Aorta (tissue), 5 donors: ENCODE measurements at regions not wholly inside any gene's neighbourhood (a gene's known extent, or its start where the extent isn't known, plus 50 kb on each side); places are given as distances from the start of the nearest gene placed in this dataset.

Experiments
- ATAC-seq: fragments of 200-7000 bp; cut with Tn5 transposase; one replicate; pipeline ENCODE4 v1.9.1; 2022; ENCODE audit warnings: moderate library complexity; ENCODE audit not compliant: low FRiP score
- DNase-seq, 2 donors: peaks; one replicate each; pipeline ENCODE4 v3.0.0-alpha.2; 2020
- H3K27ac ChIP-seq, 2 donors: one replicate each; pipeline ENCODE4 v1.5.1; 2013; ENCODE audit warnings: low read length in 2 of 2, mild to moderate bottlenecking in 2 of 2, moderate library complexity in 2 of 2, control low read depth in 1 of 2, inconsistent platforms in 1 of 2, low read depth in 1 of 2
- H3K27me3 ChIP-seq, 2 donors: one replicate each; pipeline ENCODE4 v1.6.1; 2013; ENCODE audit warnings: control low read depth in 1 of 2, low read length in 1 of 2, mild to moderate bottlenecking in 1 of 2, moderate library complexity in 1 of 2; ENCODE audit not compliant: insufficient read depth in 2 of 2, control insufficient read depth in 1 of 2
- H3K36me3 ChIP-seq, 2 donors: one replicate each; pipeline ENCODE4 v1.6.1; 2013; ENCODE audit warnings: control low read depth in 1 of 2, low read length in 1 of 2, mild to moderate bottlenecking in 1 of 2; ENCODE audit not compliant: insufficient read depth in 2 of 2, control insufficient read depth in 1 of 2
- H3K4me1 ChIP-seq, 2 donors: one replicate each; pipeline ENCODE4 v1.6.1; 2013; ENCODE audit warnings: low read length in 2 of 2, control low read depth in 1 of 2, mild to moderate bottlenecking in 1 of 2, moderate library complexity in 1 of 2; ENCODE audit not compliant: insufficient read depth in 2 of 2, control insufficient read depth in 1 of 2
- H3K4me3 ChIP-seq, 2 donors: one replicate each; pipeline ENCODE4 v1.5.1; 2013; ENCODE audit warnings: low read length in 2 of 2, control low read depth in 1 of 2, mild to moderate bottlenecking in 1 of 2
- H3K9me3 ChIP-seq: one replicate; pipeline ENCODE4 v1.6.1; 2013; ENCODE audit warnings: mild to moderate bottlenecking, low read length; ENCODE audit not compliant: control insufficient read depth
- WGBS, 2 donors: extraction: QIAGEN DNeasy Blood & Tissue Kit; methylation state at CpG; one replicate each; pipeline ENCODE4 v1.1.7; 2013; 5-methylcytosine and 5-hydroxymethylcytosine counted together
- intact Hi-C, 2 donors: fragments of 100-400 bp; cut with DNase I; formaldehyde crosslinking; loops; one replicate each; pipeline versions ENCODE4 v1.14.2 to v1.15.0; 2022
- donor health status: healthy with polysubstance abuse.
- donor health status: Bipolar disorder and iron deficiency.
- donor health status: DM: no; HTN: no; CAD: no.
- donor health status: DM: no; HTN: no; CAD: no.
- donor health status: DM: yes; HTN: yes; CAD: no.

DNA sequence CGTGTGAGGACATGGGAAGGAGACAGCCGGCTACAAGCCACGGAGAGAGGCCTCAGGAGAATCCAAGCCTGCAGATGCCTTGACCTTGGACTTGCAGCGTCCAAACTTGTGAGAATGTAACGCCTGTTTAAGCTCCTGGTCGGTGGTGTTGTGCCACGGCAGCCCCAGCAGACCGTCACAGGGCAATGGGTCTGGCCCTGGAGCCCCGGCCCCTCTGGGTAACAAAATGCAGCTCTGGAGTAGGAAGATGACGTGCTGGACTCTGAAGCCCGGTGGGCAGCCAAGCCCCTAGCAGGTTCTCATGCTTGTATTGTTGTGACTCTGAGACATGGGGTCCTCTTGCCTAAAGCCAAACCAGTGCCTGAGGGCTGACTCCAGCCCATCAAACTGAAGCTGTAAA, 174.7 kb downstream of the IRX2 start:
- Histone ChIP-seq H3K27me3 (no peaks in the 10 kb centered on the region), H3K9me3 (no peaks in the 10 kb centered on the region), H3K36me3 (no peaks in the 10 kb centered on the region), H3K4me3 (no peak overlapping the region), H3K27ac (no peak overlapping the region), H3K4me1 (no peaks in the 10 kb centered on the region)
- intact Hi-C loops: no loop called here
- DNase-seq: no peak
- ATAC-seq: no peak
- WGBS, 2 donors: 76 to 82% methylated on average over 11 of the region's 11 CpGs

DNA sequence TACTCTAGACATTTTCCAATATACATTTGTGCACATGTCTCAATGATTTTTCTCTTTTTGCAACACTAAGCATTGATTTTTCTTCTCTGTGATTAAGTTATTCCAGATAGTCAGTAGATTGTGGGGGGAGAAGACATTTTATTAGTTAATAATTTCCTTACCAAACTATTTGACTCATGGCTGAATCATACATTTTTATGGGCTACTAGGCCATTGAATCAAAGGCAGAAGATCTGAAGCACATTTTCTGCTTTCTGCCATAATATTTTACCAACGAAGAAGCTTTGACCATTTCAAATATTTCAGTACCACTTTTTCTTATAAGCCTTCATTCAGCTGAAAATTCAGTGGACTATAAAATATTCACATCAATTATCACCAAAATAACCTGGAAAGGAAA, 175.6 kb downstream of the IRX2 start:
- H3K4me3 ChIP-seq: no peak overlapping the region
- H3K36me3 ChIP-seq: no peaks in the 10 kb centered on the region
- no peaks in the 10 kb centered on the region for H3K27me3 ChIP-seq
- no peaks in the 10 kb centered on the region for H3K9me3 ChIP-seq
- no peak for DNase-seq
- no peak overlapping the region for H3K27ac ChIP-seq
- intact Hi-C loops: no loop called here
- no peak for ATAC-seq
- 13 to 38% methylated on average over 1 of the region's 1 CpG for WGBS, 2 donors
- no peaks in the 10 kb centered on the region for H3K4me1 ChIP-seq

DNA sequence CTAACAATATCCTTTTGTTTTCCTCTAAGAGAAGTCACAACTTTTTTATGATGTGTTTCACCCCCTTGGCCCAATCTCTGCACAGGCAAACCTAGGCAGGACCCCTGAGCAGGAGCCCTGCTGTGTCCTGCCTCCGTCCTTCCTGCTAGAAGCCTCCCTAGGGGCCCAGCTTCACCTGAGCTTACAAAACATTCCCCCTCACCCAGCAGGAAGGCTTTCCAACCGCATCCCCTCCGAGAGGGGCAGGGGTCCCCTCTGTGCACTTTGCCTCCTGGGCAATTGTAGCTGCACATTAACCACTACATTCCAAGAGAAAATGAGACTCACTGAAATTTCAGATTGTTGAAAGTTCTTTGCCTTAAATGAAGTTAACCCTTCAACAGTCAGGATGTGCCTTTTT, 176.2 kb downstream of the IRX2 start:
- no peaks in the 10 kb centered on the region for H3K4me1 ChIP-seq
- ATAC-seq (no peak), DNase-seq (no peak)
- WGBS, 2 donors: 21 to 23% methylated on average over 3 of the region's 3 CpGs
- no peaks in the 10 kb centered on the region for H3K36me3 ChIP-seq
- no peaks in the 10 kb centered on the region for H3K27me3 ChIP-seq
- no peak overlapping the region for H3K27ac ChIP-seq
- intact Hi-C loops: no loop called here
- no peaks in the 10 kb centered on the region for H3K9me3 ChIP-seq
- no peak overlapping the region for H3K4me3 ChIP-seq

DNA sequence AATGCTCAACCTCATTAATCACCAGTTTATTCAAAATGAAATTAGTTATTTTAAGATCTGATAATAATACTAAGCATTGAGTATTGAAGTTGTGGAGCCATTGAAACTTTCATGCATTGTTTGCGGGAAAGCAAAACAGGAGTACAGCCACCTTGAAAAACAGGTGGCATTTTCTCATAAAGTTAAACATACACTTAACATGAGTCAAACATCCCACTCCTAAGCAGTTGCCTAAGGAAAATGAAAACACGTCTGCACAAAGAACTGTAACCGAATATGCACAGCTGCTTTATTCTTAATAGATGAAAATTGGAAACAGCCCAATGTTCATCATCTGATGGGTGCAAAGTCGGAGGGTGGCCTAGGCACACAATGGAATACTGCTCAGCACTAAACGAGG, 177.3 kb downstream of the IRX2 start:
- Histone ChIP-seq H3K36me3 (no peaks in the 10 kb centered on the region), H3K4me3 (no peak overlapping the region), H3K27me3 (no peaks in the 10 kb centered on the region), H3K9me3 (no peaks in the 10 kb centered on the region), H3K4me1 (no peaks in the 10 kb centered on the region), H3K27ac (no peak overlapping the region)
- 74 to 76% methylated on average over 5 of the region's 5 CpGs for WGBS, 2 donors
- ATAC-seq (no peak), DNase-seq (no peak)
- intact Hi-C loops: no loop called here

GRCh38 chr5:2570586-2570985, 180.9 kb downstream of the IRX2 start:
- Histone ChIP-seq H3K27ac (no peak overlapping the region), H3K4me1 (no peaks in the 10 kb centered on the region), H3K4me3 (no peak overlapping the region), H3K9me3 (no peaks in the 10 kb centered on the region), H3K27me3 (no peaks in the 10 kb centered on the region), H3K36me3 (no peaks in the 10 kb centered on the region)
- no peak for DNase-seq
- WGBS, 2 donors: 20 to 24% methylated on average over 10 of the region's 10 CpGs
- no peak for ATAC-seq
- intact Hi-C loops: no loop called here

DNA sequence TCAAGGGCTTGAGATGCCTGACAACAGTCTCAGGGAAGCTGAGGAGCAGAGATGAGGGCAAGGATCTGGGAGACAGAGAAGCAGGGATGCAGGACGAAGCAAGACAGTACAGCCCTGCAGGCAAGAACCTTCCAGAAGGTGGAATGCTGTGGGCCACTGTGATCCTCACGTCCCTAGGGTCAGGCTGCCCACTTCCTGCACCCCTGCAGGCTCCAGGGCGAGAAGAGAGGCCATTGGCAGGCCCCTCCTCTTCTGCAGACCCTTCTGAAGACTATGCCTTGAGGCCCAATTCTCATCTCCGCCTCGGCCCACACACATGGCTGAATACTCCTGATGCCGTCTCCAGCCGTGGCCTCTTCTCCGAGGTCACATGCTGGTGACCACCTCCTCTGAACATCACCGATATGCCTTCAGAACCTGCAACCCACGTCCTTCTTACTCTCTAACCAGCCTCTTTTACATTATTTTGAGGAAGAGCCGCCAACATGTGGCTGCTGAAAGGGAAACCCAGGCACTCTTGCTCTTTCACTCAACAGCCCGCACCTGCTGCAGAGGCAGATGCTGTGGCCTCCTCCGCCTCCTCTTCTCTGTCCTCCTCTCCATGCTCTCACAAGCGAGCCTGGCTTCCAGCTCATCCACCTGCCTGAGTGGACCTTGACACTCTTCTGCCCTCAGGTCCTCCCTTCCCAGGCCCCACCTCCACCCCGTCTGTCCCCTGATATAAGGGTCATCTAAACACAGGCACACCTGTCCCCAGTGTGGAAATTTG, 181.5 kb downstream of the IRX2 start:
- Histone ChIP-seq H3K4me1 (no peaks in the 10 kb centered on the region), H3K4me3 (no peak overlapping the region), H3K27me3 (no peaks in the 10 kb centered on the region), H3K9me3 (no peaks in the 10 kb centered on the region), H3K27ac (no peak overlapping the region), H3K36me3 (no peaks in the 10 kb centered on the region)
- intact Hi-C loops: no loop called here
- DNase-seq (no peak), ATAC-seq (no peak)
- 82% methylated on average over 15 of the region's 15 CpGs for WGBS, 2 donors

DNA sequence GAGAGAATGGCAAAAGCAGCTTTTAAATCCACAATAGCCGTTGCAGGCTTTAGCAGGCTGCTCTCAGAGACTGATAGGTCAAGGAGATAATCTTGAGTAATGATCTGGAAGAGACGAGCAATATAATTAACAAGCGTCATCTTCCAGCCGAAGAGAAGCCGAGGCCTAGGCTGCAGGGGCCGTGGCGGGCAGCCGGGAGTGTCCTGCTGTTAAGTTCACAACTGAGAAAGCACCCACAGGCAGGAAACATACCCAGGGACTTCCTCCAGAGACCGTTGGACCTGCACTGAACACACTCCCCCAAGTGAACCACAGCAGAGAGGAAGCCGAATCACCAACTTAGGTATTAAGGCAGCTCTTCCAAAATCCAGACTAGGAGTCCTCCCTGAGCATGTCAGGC, 182.3 kb downstream of the IRX2 start:
- Histone ChIP-seq H3K27me3 (no peaks in the 10 kb centered on the region), H3K9me3 (no peaks in the 10 kb centered on the region), H3K4me3 (no peak overlapping the region), H3K36me3 (no peaks in the 10 kb centered on the region), H3K27ac (no peak overlapping the region), H3K4me1 (no peaks in the 10 kb centered on the region)
- 65 to 71% methylated on average over 10 of the region's 10 CpGs for WGBS, 2 donors
- no peak for ATAC-seq
- intact Hi-C loops: no loop called here
- DNase-seq: no peak

DNA sequence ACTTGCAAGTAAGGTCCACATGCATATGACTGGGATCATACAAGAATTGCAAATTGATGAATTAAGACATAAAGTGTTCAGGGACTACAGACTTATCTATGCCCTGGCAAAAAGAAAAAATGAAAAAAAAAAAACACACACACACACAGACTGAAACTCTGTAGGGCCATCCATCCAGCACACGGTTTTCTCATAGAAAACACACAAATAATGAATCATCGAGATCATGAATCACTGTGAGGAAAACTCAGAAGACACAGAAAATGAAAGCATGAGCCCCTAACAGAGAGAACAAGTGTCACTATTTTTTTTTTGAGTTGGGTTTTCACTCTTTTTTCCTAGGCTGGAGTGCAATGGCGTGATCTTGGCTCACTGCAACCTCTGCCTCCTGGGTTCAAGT, 185.2 kb downstream of the IRX2 start:
- intact Hi-C loops: no loop called here
- Histone ChIP-seq H3K9me3 (no peaks in the 10 kb centered on the region), H3K27ac (no peak overlapping the region), H3K4me1 (no peaks in the 10 kb centered on the region), H3K36me3 (no peaks in the 10 kb centered on the region), H3K4me3 (no peak overlapping the region), H3K27me3 (no peaks in the 10 kb centered on the region)
- WGBS, 2 donors: 60 to 63% methylated on average over 3 of the region's 3 CpGs
- ATAC-seq (no peak), DNase-seq (no peak)

DNA sequence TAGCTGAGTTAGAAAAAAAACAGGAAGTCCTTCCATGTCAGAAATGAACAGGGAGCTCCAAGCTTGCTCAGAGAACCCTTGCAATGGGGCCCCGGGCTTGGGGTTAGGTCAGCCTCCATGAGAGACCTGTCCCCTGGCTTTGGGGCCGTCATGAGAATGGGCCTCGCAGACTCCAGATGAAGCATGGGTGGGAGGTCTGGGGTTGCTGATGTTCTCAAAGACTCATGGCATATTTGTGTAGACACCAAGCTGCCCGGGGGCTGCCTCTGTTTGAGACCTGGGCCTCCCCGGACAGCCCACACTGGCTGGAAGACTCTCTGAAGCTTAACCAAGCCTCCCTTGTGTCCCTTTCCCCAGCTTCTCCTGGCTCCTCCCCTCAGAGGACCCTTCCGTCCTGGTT, 186.3 kb downstream of the IRX2 start:
- H3K4me3 ChIP-seq: no peak overlapping the region
- H3K36me3 ChIP-seq: no peaks in the 10 kb centered on the region
- H3K4me1 ChIP-seq: no peaks in the 10 kb centered on the region
- H3K27me3 ChIP-seq: no peaks in the 10 kb centered on the region
- no peaks in the 10 kb centered on the region for H3K9me3 ChIP-seq
- WGBS, 2 donors: 86 to 87% methylated on average over 6 of the region's 6 CpGs
- ATAC-seq (no peak), DNase-seq (no peak)
- H3K27ac ChIP-seq: no peak overlapping the region
- intact Hi-C loops: no loop called here
